ENCODE measurements at regions not wholly inside any gene's neighbourhood (a gene's known extent, or its start where the extent isn't known, plus 50 kb on each side); places are given as distances from the start of the nearest gene placed in this dataset.

DNA sequence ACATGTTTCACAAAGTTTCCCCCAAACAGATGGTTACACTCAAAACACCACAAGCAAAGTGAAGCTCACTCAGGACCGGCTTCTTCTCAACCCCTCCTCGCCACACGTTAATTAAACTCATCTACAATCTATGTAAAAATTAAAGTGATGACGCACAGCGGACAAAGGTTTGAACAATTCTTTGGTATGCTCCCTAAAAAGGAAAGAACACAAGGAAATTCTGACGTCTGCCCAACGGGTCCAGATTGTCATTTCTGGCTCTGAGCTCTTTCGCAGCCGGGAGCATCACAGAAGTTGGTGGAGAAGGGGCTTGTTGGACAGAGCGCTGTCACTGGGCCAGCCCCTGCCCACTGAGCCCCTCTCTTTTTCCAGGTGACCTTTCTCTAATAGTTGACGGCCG lies 173.7 kb upstream of the CHRNA7 start:
- TF ChIP-seq, protein P1, sequence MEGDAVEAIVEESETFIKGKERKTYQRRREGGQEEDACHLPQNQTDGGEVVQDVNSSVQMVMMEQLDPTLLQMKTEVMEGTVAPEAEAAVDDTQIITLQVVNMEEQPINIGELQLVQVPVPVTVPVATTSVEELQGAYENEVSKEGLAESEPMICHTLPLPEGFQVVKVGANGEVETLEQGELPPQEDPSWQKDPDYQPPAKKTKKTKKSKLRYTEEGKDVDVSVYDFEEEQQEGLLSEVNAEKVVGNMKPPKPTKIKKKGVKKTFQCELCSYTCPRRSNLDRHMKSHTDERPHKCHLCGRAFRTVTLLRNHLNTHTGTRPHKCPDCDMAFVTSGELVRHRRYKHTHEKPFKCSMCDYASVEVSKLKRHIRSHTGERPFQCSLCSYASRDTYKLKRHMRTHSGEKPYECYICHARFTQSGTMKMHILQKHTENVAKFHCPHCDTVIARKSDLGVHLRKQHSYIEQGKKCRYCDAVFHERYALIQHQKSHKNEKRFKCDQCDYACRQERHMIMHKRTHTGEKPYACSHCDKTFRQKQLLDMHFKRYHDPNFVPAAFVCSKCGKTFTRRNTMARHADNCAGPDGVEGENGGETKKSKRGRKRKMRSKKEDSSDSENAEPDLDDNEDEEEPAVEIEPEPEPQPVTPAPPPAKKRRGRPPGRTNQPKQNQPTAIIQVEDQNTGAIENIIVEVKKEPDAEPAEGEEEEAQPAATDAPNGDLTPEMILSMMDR (IDR thresholded peaks at IDR 0.05) = no peak
- no peak for TF ChIP-seq EZH2 (IDR thresholded peaks at IDR 0.05; ENCODE audit: borderline replicate concordance, insufficient read depth, low read depth, low read length, poor library complexity, severe bottlenecking)

All from B cell (primary cell).